GM23338 (cell line): ENCODE measurements at regions not wholly inside any gene's neighbourhood (a gene's known extent, or its start where the extent isn't known, plus 50 kb on each side); places are given as distances from the start of the nearest gene placed in this dataset.
"Not testable (repeated sequence)": the region's sequence is repeated elsewhere in the genome, so short reads cannot be mapped to it uniquely, and the experiment has no call there.

Source experiments
- ATAC-seq: fragments of 200-7000 bp; cut with Tn5 transposase; 3 replicates; pipeline ENCODE4 v1.9.1; 2020
- DNase-seq: peaks from one replicate; pipeline ENCODE4 v3.0.0-alpha.2; 2015; ENCODE audit warnings: low spot score
- H2AFZ ChIP-seq: fragments of 200-600 bp; sonication (generic); 2 replicates; pipeline ENCODE4 v1.8.0; 2016; ENCODE audit warnings: antibody characterized with exemption, mild to moderate bottlenecking, moderate library complexity
- H3F3A ChIP-seq: fragments of 200-600 bp; sonication (generic); replicated peaks from 2 replicates; pipeline ENCODE4 v1.8.0; 2017; ENCODE audit warnings: antibody characterized with exemption, mixed run types, low read depth
- H3K27ac ChIP-seq: fragments of 200-600 bp; sonication (generic); 2 replicates; pipeline ENCODE4 v1.6.1; 2016; ENCODE audit warnings: low read depth
- H3K27me3 ChIP-seq: fragments of 200-600 bp; sonication (generic); 2 replicates; pipeline ENCODE4 v1.8.0; 2016; ENCODE audit warnings: mild to moderate bottlenecking, mixed run types, moderate library complexity; ENCODE audit not compliant: insufficient read depth
- H3K36me3 ChIP-seq: fragments of 200-600 bp; sonication (generic); 2 replicates; pipeline ENCODE4 v1.8.0; 2016; ENCODE audit warnings: mild to moderate bottlenecking; ENCODE audit not compliant: insufficient read depth
- H3K4me1 ChIP-seq: fragments of 200-600 bp; sonication (generic); 2 replicates; pipeline ENCODE4 v1.8.0; 2016; ENCODE audit warnings: mild to moderate bottlenecking, moderate library complexity; ENCODE audit not compliant: insufficient read depth
- H3K4me2 ChIP-seq: fragments of 200-600 bp; sonication (generic); 2 replicates; pipeline ENCODE4 v1.7.1; 2017; ENCODE audit warnings: mixed run types
- H3K4me3 ChIP-seq: fragments of 200-600 bp; sonication (generic); 2 replicates; pipeline ENCODE4 v1.6.1; 2016; ENCODE audit warnings: mixed run types
- H3K79me2 ChIP-seq: fragments of 200-600 bp; sonication (generic); replicated peaks from 2 replicates; pipeline ENCODE4 v1.8.0; 2017; ENCODE audit warnings: mild to moderate bottlenecking; ENCODE audit not compliant: insufficient read depth
- H3K9me2 ChIP-seq: fragments of 200-600 bp; sonication (generic); 2 replicates; pipeline ENCODE4 v1.8.0; 2017; ENCODE audit not compliant: insufficient read depth
- H4K20me1 ChIP-seq: fragments of 200-600 bp; sonication (generic); replicated peaks from 2 replicates; pipeline ENCODE4 v1.8.0; 2017; ENCODE audit warnings: mild to moderate bottlenecking; ENCODE audit not compliant: insufficient read depth
- H3K27ac Mint-ChIP-seq: 2 replicates; pipeline ENCODE4 v1.8.0; 2020; ENCODE audit warnings: inconsistent platforms, mild to moderate bottlenecking, moderate library complexity, mixed read lengths
- H3K27me3 Mint-ChIP-seq: 3 replicates; pipeline ENCODE4 v1.8.0; 2022; ENCODE audit warnings: low read depth, mild to moderate bottlenecking, moderate library complexity, mixed read lengths, inconsistent platforms; ENCODE audit not compliant: insufficient read depth, poor library complexity
- H3K36me3 Mint-ChIP-seq: 3 replicates; pipeline ENCODE4 v1.8.0; 2021; ENCODE audit warnings: low read depth, mild to moderate bottlenecking, inconsistent platforms, moderate library complexity, mixed read lengths
- H3K4me1 Mint-ChIP-seq: 3 replicates; pipeline ENCODE4 v1.8.0; 2020; ENCODE audit warnings: mild to moderate bottlenecking, inconsistent platforms, mixed read lengths
- H3K4me3 Mint-ChIP-seq: 3 replicates; pipeline ENCODE4 v1.8.0; 2021; ENCODE audit warnings: moderate library complexity, mild to moderate bottlenecking, inconsistent platforms, mixed read lengths
- H3K9me3 Mint-ChIP-seq: 3 replicates; pipeline ENCODE4 v1.8.0; 2020; ENCODE audit warnings: moderate library complexity, mild to moderate bottlenecking, inconsistent platforms, mixed read lengths
- CREB1 ChIP-seq: fragments of 250-450 bp; sonication (Bioruptor Pico); IDR thresholded peaks from 2 replicates; pipeline ENCODE4 v1.5.0; 2020; ENCODE audit warnings: low read depth, mild to moderate bottlenecking, moderate library complexity
- CTCF ChIP-seq, 2 experiments: fragments of 200-600 bp in 1 of 2; sonication (generic) in 1 of 2; conservative IDR thresholded peaks; 2 replicates each; pipeline versions ENCODE4 v1.5.1 to v1.6.1; 2016 to 2017; ENCODE audit warnings: antibody characterized with exemption in 2 of 2, low read depth in 2 of 2, mild to moderate bottlenecking in 2 of 2, moderate library complexity in 1 of 2
- EZH2 ChIP-seq: fragments of 200-600 bp; sonication (generic); IDR thresholded peaks from one replicate; pipeline ENCODE4 v1.8.0; 2017; ENCODE audit warnings: antibody characterized with exemption, mild to moderate bottlenecking, low read depth; ENCODE audit not compliant: unreplicated experiment
- EZH2phosphoT487 ChIP-seq: fragments of 200-600 bp; sonication (generic); IDR thresholded peaks from one replicate; pipeline ENCODE4 v1.8.1; 2018; ENCODE audit warnings: antibody characterized with exemption; ENCODE audit not compliant: unreplicated experiment
- JUNB ChIP-seq: IDR thresholded peaks from one replicate; pipeline ENCODE4 v1.6.1; 2016; ENCODE audit warnings: antibody characterized with exemption; ENCODE audit not compliant: unreplicated experiment
- NANOG ChIP-seq: IDR thresholded peaks from 2 replicates; pipeline ENCODE4 v1.6.1; 2016; ENCODE audit warnings: antibody characterized with exemption, borderline replicate concordance
- POLR2AphosphoS5 ChIP-seq: IDR thresholded peaks from 2 replicates; pipeline ENCODE4 v1.6.1; 2016; ENCODE audit warnings: antibody characterized with exemption, low read depth
- REST ChIP-seq: IDR thresholded peaks from one replicate; pipeline ENCODE4 v1.6.1; 2018; ENCODE audit warnings: antibody characterized with exemption; ENCODE audit not compliant: unreplicated experiment
- STAT1 ChIP-seq: IDR thresholded peaks from one replicate; pipeline ENCODE4 v1.6.1; 2016; ENCODE audit warnings: antibody characterized with exemption; ENCODE audit not compliant: unreplicated experiment
- ZNF114 ChIP-seq: fragments of 250-450 bp; sonication (Bioruptor Pico); IDR thresholded peaks from 2 replicates; pipeline ENCODE4 v1.5.0; 2020; ENCODE audit warnings: mild to moderate bottlenecking, moderate library complexity

GRCh38 chr9:78109075-78109474, 77.5 kb upstream of the GNAQ start (continued):
- TF ChIP-seq CTCF (conservative IDR thresholded peaks at IDR 0.05; ENCODE audit: low read depth in 2 of 2) (no peak), POLR2AphosphoS5 (no peak), REST (no peak), EZH2phosphoT487 (no peak), CREB1 (no peak), ZNF114 (CRISPR knock-in tag) (no peak), NANOG (no peak), EZH2 (no peak), STAT1 (no peak), JUNB (no peak)

DNA sequence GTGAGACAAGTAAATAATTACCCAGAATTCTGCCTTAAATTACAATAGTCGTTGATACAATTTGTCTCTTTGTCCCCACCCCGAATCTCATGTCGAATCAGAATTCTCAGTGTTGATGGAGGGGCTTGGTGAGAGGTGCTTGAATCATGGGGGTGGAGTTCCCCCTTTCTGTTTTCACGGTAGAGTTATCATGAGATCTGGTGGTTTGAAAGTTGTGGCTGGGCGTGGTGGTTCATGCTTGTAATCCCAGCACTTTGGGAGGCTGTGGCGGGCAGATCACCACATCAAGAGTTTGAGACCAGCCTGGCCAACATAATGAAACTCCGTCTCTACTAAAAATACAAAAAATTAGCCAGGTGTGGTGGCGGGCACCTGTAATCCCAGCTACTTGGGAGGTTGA, 75.0 kb upstream of the GNAQ start:
- not testable (repeated sequence) for H3K79me2 ChIP-seq, H3K9me2 ChIP-seq, H3K36me3 Mint-ChIP-seq, H3K27ac Mint-ChIP-seq, DNase-seq, H3K36me3 ChIP-seq, H3K4me3 ChIP-seq, H3K4me1 Mint-ChIP-seq, H3K27me3 Mint-ChIP-seq, H3K4me3 Mint-ChIP-seq, H3K27me3 ChIP-seq, H3K4me2 ChIP-seq, H3K9me3 Mint-ChIP-seq, ATAC-seq, H3F3A ChIP-seq, H2AFZ ChIP-seq, H3K4me1 ChIP-seq, H3K27ac ChIP-seq, H4K20me1 ChIP-seq

DNA sequence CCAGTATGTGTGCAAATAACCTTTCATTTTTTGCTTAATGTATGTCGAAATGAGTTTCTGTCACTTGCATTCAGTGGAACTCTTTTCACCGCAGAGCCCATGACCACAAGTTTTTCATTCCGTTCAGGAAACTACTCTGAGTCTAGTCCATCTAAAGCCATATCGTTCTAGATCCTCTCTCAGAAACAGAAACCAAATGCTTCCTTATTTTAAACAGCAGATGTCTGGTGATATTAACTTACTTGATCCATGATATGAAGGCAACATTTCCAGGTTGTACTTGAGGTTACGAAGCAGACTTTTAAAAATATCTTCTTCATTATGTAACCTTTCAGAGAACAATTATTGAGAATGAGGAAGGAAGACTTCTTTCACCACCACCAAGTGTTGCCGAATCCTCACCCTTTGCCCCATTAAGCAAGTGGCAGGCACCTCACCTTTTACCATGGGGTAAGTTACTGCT, 72.4 kb upstream of the GNAQ start:
- Histone ChIP-seq H4K20me1 (no peaks in the 10 kb centered on the region), H3K4me1 (no peaks in the 10 kb centered on the region), H3K79me2 (no peaks in the 10 kb centered on the region), H2AFZ (0 out of 2 replicates have a peak overlapping the region, but pooled peaks have one; percentile 28), H3F3A (no peaks in the 10 kb centered on the region), H3K27ac (no peak overlapping the region), H3K4me2 (no peak overlapping the region), H3K4me3 (no peak overlapping the region), H3K27me3 (no peaks in the 10 kb centered on the region), H3K36me3 (no peaks in the 10 kb centered on the region), H3K9me2 (no peaks in the 10 kb centered on the region)
- Mint-ChIP-seq H3K4me3 (no peak overlapping the region), H3K9me3 (peaks cover 3% of the 10 kb centered on the region; the same call in 1 of the 3 replicates), H3K27me3 (peaks cover 4% of the 10 kb centered on the region), H3K36me3 (no peaks in the 10 kb centered on the region), H3K4me1 (no peaks in the 10 kb centered on the region), H3K27ac (no peak overlapping the region)
- DNase-seq (no peak), ATAC-seq (no peak)
- TF ChIP-seq STAT1 (no peak), REST (no peak), EZH2 (no peak)
